A549 (cell line): ENCODE measurements at regions not wholly inside any gene's neighbourhood (a gene's known extent, or its start where the extent isn't known, plus 50 kb on each side); places are given as distances from the start of the nearest gene placed in this dataset.

ENCODE experiments used
- ATAC-seq, 2 experiments: fragments of 200-7000 bp in 1 of 2; fragments of >200 bp in 1 of 2; cut with Nextera tagmentation in 1 of 2; cut with Tn5 transposase in 1 of 2; 3 replicates each; pipeline versions ENCODE4 v1.8.0 to v1.9.1; 2018 to 2020; ENCODE audit warnings: mild to moderate bottlenecking in 1 of 2, moderate library complexity in 1 of 2
- CTCF ChIA-PET: fragments of 300-600 bp; sonication (Branson Sonifier 250); formaldehyde crosslinking; extraction: SDS; loops from one replicate; lab custom pipeline; 2021; ENCODE audit warnings: antibody characterized with exemption, inconsistent platforms; lab: Yijun Ruan, JAX
- POLR2A ChIA-PET: fragments of 350-600 bp; formaldehyde crosslinking; extraction: SDS; loops from one replicate; lab custom pipeline; 2021; ENCODE audit warnings: antibody characterized with exemption, inconsistent platforms; lab: Yijun Ruan, JAX
- DNase-seq, 2 experiments: peaks; one replicate each; pipeline versions ENCODE4 v3.0.0 to v3.0.0-alpha.2; 2011 to 2016; ENCODE audit warnings: low read depth in 1 of 2, low spot score in 1 of 2
- FAIRE-seq: peaks from 2 replicates; lab custom pipeline; 2011; peaks lifted over from hg19 to GRCh38; lab: Jason Lieb, UNC
- H3K27ac ChIP-seq, 2 experiments: fragments of >200 bp; sonication (Bioruptor Twin); formaldehyde crosslinking; 3 replicates each; pipeline ENCODE4 v1.5.1; 2016 to 2017
- H3K4me1 ChIP-seq: fragments of >200 bp; sonication (Bioruptor Twin); formaldehyde crosslinking; 3 replicates; pipeline ENCODE4 v1.6.1; 2016
- H3K4me2 ChIP-seq: fragments of >200 bp; sonication (Bioruptor Twin); formaldehyde crosslinking; 3 replicates; pipeline ENCODE4 v1.6.1; 2016
- H3K4me3 ChIP-seq: fragments of >200 bp; sonication (Bioruptor Twin); formaldehyde crosslinking; 3 replicates; pipeline ENCODE4 v1.5.1; 2016
- H3K9me3 ChIP-seq: fragments of >200 bp; sonication (Bioruptor Twin); formaldehyde crosslinking; 3 replicates; pipeline ENCODE4 v1.6.1; 2016
- CBX2 ChIP-seq: fragments of 200-600 bp; sonication (generic); IDR thresholded peaks from 2 replicates; pipeline ENCODE4 v1.6.1; 2016; ENCODE audit warnings: low read depth, mild to moderate bottlenecking, borderline replicate concordance
- CBX8 ChIP-seq: fragments of 200-600 bp; sonication (generic); IDR thresholded peaks from 2 replicates; pipeline ENCODE4 v1.6.1; 2016
- CEBPB ChIP-seq, 2 experiments: fragments of >200 bp in 1 of 2; sonication (Bioruptor Twin) in 1 of 2; formaldehyde crosslinking in 1 of 2; IDR thresholded peaks; 2 replicates each; pipeline ENCODE4 v1.6.1; 2012 to 2016
- CHD2 ChIP-seq: fragments of 150-350 bp; IDR thresholded peaks from 2 replicates; pipeline ENCODE4 v1.6.1; 2014; ENCODE audit warnings: low read length; ENCODE audit not compliant: partially characterized antibody
- CHD4 ChIP-seq: fragments of 200-600 bp; sonication (generic); IDR thresholded peaks from 2 replicates; pipeline ENCODE4 v1.6.1; 2016; ENCODE audit warnings: antibody characterized with exemption, mild to moderate bottlenecking, borderline replicate concordance
- E2F6 ChIP-seq: IDR thresholded peaks from 2 replicates; pipeline ENCODE4 v1.6.1; 2012; ENCODE audit warnings: low read depth, borderline replicate concordance
- EHF ChIP-seq: fragments of 250-450 bp; sonication (Bioruptor Pico); IDR thresholded peaks from 2 replicates; pipeline ENCODE4 v1.5.0; 2020; ENCODE audit warnings: mild to moderate bottlenecking
- EHMT2 ChIP-seq: fragments of 200-600 bp; sonication (generic); IDR thresholded peaks from 2 replicates; pipeline ENCODE4 v1.6.1; 2016; ENCODE audit warnings: antibody characterized with exemption, low read depth, mild to moderate bottlenecking, moderate library complexity
- ESRRA ChIP-seq: fragments of 150-350 bp; IDR thresholded peaks from 2 replicates; pipeline ENCODE4 v1.6.1; 2014; ENCODE audit warnings: mild to moderate bottlenecking, low read length, borderline replicate concordance
- FOSB ChIP-seq: fragments of 250-450 bp; sonication (Bioruptor Pico); IDR thresholded peaks from 2 replicates; pipeline ENCODE4 v1.5.0; 2020; ENCODE audit warnings: mild to moderate bottlenecking, moderate library complexity
- GATA3 ChIP-seq: IDR thresholded peaks from 2 replicates; pipeline ENCODE4 v1.6.1; 2012; ENCODE audit warnings: borderline replicate concordance
- HEYL ChIP-seq: fragments of 250-450 bp; sonication (Bioruptor Pico); IDR thresholded peaks from 2 replicates; pipeline ENCODE4 v1.8.0; 2021; ENCODE audit warnings: mild to moderate bottlenecking, moderate library complexity
- HMGXB4 ChIP-seq: fragments of 250-450 bp; sonication (Bioruptor Pico); IDR thresholded peaks from 2 replicates; pipeline ENCODE4 v1.5.0; 2021; ENCODE audit warnings: mild to moderate bottlenecking, moderate library complexity, borderline replicate concordance
- JUNB ChIP-seq: fragments of >200 bp; sonication (Bioruptor Twin); formaldehyde crosslinking; IDR thresholded peaks from 2 replicates; pipeline ENCODE4 v1.6.1; 2016
- KDM5A ChIP-seq: fragments of 200-600 bp; sonication (generic); IDR thresholded peaks from 2 replicates; pipeline ENCODE4 v1.6.1; 2016; ENCODE audit warnings: antibody characterized with exemption, mild to moderate bottlenecking
- MAZ ChIP-seq: fragments of 150-350 bp; IDR thresholded peaks from 2 replicates; pipeline ENCODE4 v1.6.1; 2014; ENCODE audit warnings: antibody characterized with exemption, low read depth, low read length, borderline replicate concordance
- MYC ChIP-seq: IDR thresholded peaks from 2 replicates; pipeline ENCODE4 v1.6.1; 2012; ENCODE audit warnings: mild to moderate bottlenecking, inconsistent platforms, low read length, improper control_type of control experiment, borderline replicate concordance
- NPAS2 ChIP-seq: fragments of 250-450 bp; sonication (Bioruptor Pico); IDR thresholded peaks from 2 replicates; pipeline ENCODE4 v1.8.0; 2022; ENCODE audit warnings: mild to moderate bottlenecking, moderate library complexity, borderline replicate concordance
- NR3C1 ChIP-seq: fragments of >200 bp; sonication (Bioruptor Twin); formaldehyde crosslinking; IDR thresholded peaks from 3 replicates; pipeline ENCODE4 v1.6.1; 2017
- PBX3 ChIP-seq: IDR thresholded peaks from 2 replicates; pipeline ENCODE4 v1.6.1; 2012
- PHF8 ChIP-seq: fragments of 200-600 bp; sonication (generic); IDR thresholded peaks from 2 replicates; pipeline ENCODE4 v1.6.1; 2016; ENCODE audit warnings: low read depth, mild to moderate bottlenecking, antibody characterized with exemption, moderate library complexity, borderline replicate concordance
- RAD21 ChIP-seq, 2 experiments: fragments of >200 bp in 1 of 2; sonication (Bioruptor Twin) in 1 of 2; formaldehyde crosslinking in 1 of 2; IDR thresholded peaks in 1 of 2; conservative IDR thresholded peaks in 1 of 2; 2 replicates in 1 of 2; 3 replicates in 1 of 2; pipeline ENCODE4 v1.6.1; 2012 to 2018; ENCODE audit warnings: inconsistent platforms in 1 of 2
- REST ChIP-seq: fragments of 200-600 bp; sonication (generic); IDR thresholded peaks from 2 replicates; pipeline ENCODE4 v1.6.1; 2016; ENCODE audit warnings: antibody characterized with exemption, mild to moderate bottlenecking, moderate library complexity
- RFX5 ChIP-seq: fragments of 450-650 bp; IDR thresholded peaks from 2 replicates; pipeline ENCODE4 v1.7.1; 2014; ENCODE audit warnings: antibody characterized with exemption, mild to moderate bottlenecking, moderate library complexity
- RNF2 ChIP-seq: fragments of 200-600 bp; sonication (generic); IDR thresholded peaks from 2 replicates; pipeline ENCODE4 v1.6.1; 2016; ENCODE audit warnings: low read depth, mild to moderate bottlenecking, antibody characterized with exemption, moderate library complexity, borderline replicate concordance
- SMC3 ChIP-seq: fragments of >200 bp; sonication (Bioruptor Twin); formaldehyde crosslinking; IDR thresholded peaks from 3 replicates; pipeline ENCODE4 v1.6.1; 2018; ENCODE audit warnings: inconsistent platforms
- SREBF2 ChIP-seq: fragments of 450-650 bp; IDR thresholded peaks from 2 replicates; pipeline ENCODE4 v1.6.1; 2014; ENCODE audit warnings: mild to moderate bottlenecking, moderate library complexity
- TFCP2L1 ChIP-seq: fragments of 250-450 bp; sonication (Bioruptor Pico); IDR thresholded peaks from 2 replicates; pipeline ENCODE4 v1.5.0; 2021; ENCODE audit warnings: mild to moderate bottlenecking
- USF2 ChIP-seq: fragments of 450-650 bp; IDR thresholded peaks from 2 replicates; pipeline ENCODE4 v1.6.1; 2014; ENCODE audit warnings: antibody characterized with exemption
- ZFP36 ChIP-seq: fragments of 450-650 bp; IDR thresholded peaks from 2 replicates; pipeline ENCODE4 v1.6.1; 2014; ENCODE audit warnings: borderline replicate concordance; ENCODE audit not compliant: partially characterized antibody
- ZSCAN20 ChIP-seq: fragments of 250-450 bp; sonication (Bioruptor Pico); IDR thresholded peaks from 2 replicates; pipeline ENCODE4 v1.8.0; 2022; ENCODE audit warnings: mild to moderate bottlenecking, moderate library complexity
- WGBS: methylation state at CpG from one replicate; pipeline ENCODE4 v1.1.6; 2017; ENCODE audit errors: missing lambda C conversion rate; 5-methylcytosine and 5-hydroxymethylcytosine counted together

GRCh38 chr10:55740110-55740509 is 620.9 kb downstream of the ZWINT start:
- H3K4me3 ChIP-seq, result no peak overlapping the region
- TF ChIP-seq FOSB (CRISPR knock-in tag) (no peak), CHD4 (no peak), CEBPB (IDR thresholded peaks at IDR 0.05) (no peak), ZSCAN20 (CRISPR knock-in tag) (no peak), RAD21 (conservative IDR thresholded peaks at IDR 0.05 in 1 of 2, IDR thresholded peaks at IDR 0.05 in 1 of 2) (no peak), EHF (CRISPR knock-in tag) (no peak), KDM5A (no peak), PBX3 (no peak), MYC (no peak), TFCP2L1 (CRISPR knock-in tag) (no peak), SMC3 (no peak), USF2 (no peak), RNF2 (no peak), NPAS2 (CRISPR knock-in tag) (no peak), HEYL (no peak), CBX2 (no peak), SREBF2 (no peak), RFX5 (no peak), EHMT2 (no peak)
- ChIA-PET CTCF (no interaction called here), POLR2A (no interaction called here)
- FAIRE-seq (no peak), DNase-seq (no peak), ATAC-seq (no peak)
- no peak overlapping the region for H3K4me2 ChIP-seq
- H3K27ac ChIP-seq, result no peak overlapping the region
- H3K4me1 ChIP-seq, result no peaks in the 10 kb centered on the region
- WGBS, result 31% methylated on average over 2 of the region's 2 CpGs
- no peaks in the 10 kb centered on the region for H3K9me3 ChIP-seq

- FAIRE-seq, result no peak
- no peak for DNase-seq
- POLR2A ChIA-PET, result no interaction called here
- no peak for TF ChIP-seq HMGXB4 (CRISPR knock-in tag)
- no peak for TF ChIP-seq JUNB
- TF ChIP-seq ESRRA, result no peak
- no peak for TF ChIP-seq ZFP36
- TF ChIP-seq MAZ, result no peak
- TF ChIP-seq CBX2, result no peak
- no peak for TF ChIP-seq CHD2
- no peak for TF ChIP-seq EHMT2
- TF ChIP-seq RFX5, result no peak
- TF ChIP-seq E2F6, result no peak
- no peak for TF ChIP-seq ZSCAN20 (CRISPR knock-in tag)
- no peak for TF ChIP-seq NR3C1
- TF ChIP-seq GATA3, result no peak
- TF ChIP-seq REST, result no peak
- TF ChIP-seq RAD21 (conservative IDR thresholded peaks at IDR 0.05 in 1 of 2, IDR thresholded peaks at IDR 0.05 in 1 of 2), result no peak
- TF ChIP-seq FOSB (CRISPR knock-in tag), result no peak
- no peak for TF ChIP-seq CBX8
- TF ChIP-seq TFCP2L1 (CRISPR knock-in tag), result no peak
- TF ChIP-seq PHF8, result no peak
- TF ChIP-seq, all 56 proteins: peak for 0
- CTCF ChIA-PET, result no interaction called here
- Histone ChIP-seq H3K4me1 (no peaks in the 10 kb centered on the region), H3K4me3 (no peak overlapping the region), H3K27ac (no peak overlapping the region), H3K4me2 (no peak overlapping the region), H3K9me3 (no peaks in the 10 kb centered on the region)
- WGBS, result 6% methylated on average over 2 of the region's 2 CpGs
- no peak for ATAC-seq
These were observed 626.9 kb downstream of the ZWINT start for GRCh38 chr10:55734112-55734511.
